SK-N-SH treated with all-trans-retinoic acid at 6 μM for 48 hours (cell line): ENCODE measurements at regions not wholly inside any gene's neighbourhood (a gene's known extent, or its start where the extent isn't known, plus 50 kb on each side); places are given as distances from the start of the nearest gene placed in this dataset.

Experiments used
- ATAC-seq: fragments of 200-7000 bp; cut with Tn5 transposase; 3 replicates; pipeline ENCODE4 v1.9.1; 2020; ENCODE audit warnings: mild to moderate bottlenecking, moderate library complexity
- ARNTL ChIP-seq: fragments of 450-650 bp; formaldehyde crosslinking; IDR thresholded peaks from 2 replicates; pipeline ENCODE4 v1.5.0; 2020; ENCODE audit warnings: low read depth, mild to moderate bottlenecking, moderate library complexity, borderline replicate concordance
- BACH2 ChIP-seq: fragments of 250-450 bp; sonication (Bioruptor Pico); IDR thresholded peaks from 2 replicates; pipeline ENCODE4 v1.9.0; 2021; ENCODE audit warnings: mild to moderate bottlenecking, borderline replicate concordance
- CREB5 ChIP-seq: fragments of 250-450 bp; sonication (Bioruptor Pico); IDR thresholded peaks from 2 replicates; pipeline ENCODE4 v1.5.1; 2020; ENCODE audit warnings: low read depth, mild to moderate bottlenecking, moderate library complexity
- CSDC2 ChIP-seq: fragments of 250-450 bp; sonication (Bioruptor Pico); IDR thresholded peaks from 2 replicates; pipeline ENCODE4 v1.5.0; 2020; ENCODE audit warnings: mild to moderate bottlenecking, moderate library complexity
- CSRNP3 ChIP-seq: fragments of 250-450 bp; sonication (Bioruptor Pico); IDR thresholded peaks from 2 replicates; pipeline ENCODE4 v1.5.1; 2021; ENCODE audit warnings: mild to moderate bottlenecking, moderate library complexity
- ESRRG ChIP-seq: fragments of 250-450 bp; sonication (Bioruptor Pico); IDR thresholded peaks from 2 replicates; pipeline ENCODE4 v1.6.1; 2021; ENCODE audit warnings: mild to moderate bottlenecking
- GLIS3 ChIP-seq: fragments of 250-450 bp; sonication (Bioruptor Pico); IDR thresholded peaks from 2 replicates; pipeline ENCODE4 v1.5.0; 2020; ENCODE audit warnings: mild to moderate bottlenecking, moderate library complexity
- ISL1 ChIP-seq: fragments of 250-450 bp; sonication (Bioruptor Pico); IDR thresholded peaks from 2 replicates; pipeline ENCODE4 v2.1.2; 2022; ENCODE audit warnings: mild to moderate bottlenecking, moderate library complexity
- OSR1 ChIP-seq: fragments of 250-450 bp; sonication (Bioruptor Pico); IDR thresholded peaks from 2 replicates; pipeline ENCODE4 v1.8.0; 2022; ENCODE audit warnings: moderate library complexity, mild to moderate bottlenecking, inconsistent platforms
- PATZ1 ChIP-seq: fragments of 250-450 bp; sonication (Bioruptor Pico); IDR thresholded peaks from 2 replicates; pipeline ENCODE4 v1.8.0; 2020; ENCODE audit warnings: mild to moderate bottlenecking, moderate library complexity, borderline replicate concordance
- POU6F1 ChIP-seq: fragments of 250-450 bp; sonication (Bioruptor Pico); IDR thresholded peaks from 2 replicates; pipeline ENCODE4 v1.8.0; 2021; ENCODE audit warnings: low read depth, mild to moderate bottlenecking, moderate library complexity, borderline replicate concordance
- PPARA ChIP-seq: fragments of 250-450 bp; sonication (Bioruptor Pico); IDR thresholded peaks from 2 replicates; pipeline ENCODE4 v1.5.0; 2020; ENCODE audit warnings: mild to moderate bottlenecking, borderline replicate concordance
- RARB ChIP-seq: fragments of 250-450 bp; sonication (Bioruptor Pico); IDR thresholded peaks from 2 replicates; pipeline ENCODE4 v1.8.0; 2021; ENCODE audit warnings: mild to moderate bottlenecking, moderate library complexity
- SNAI2 ChIP-seq: fragments of 250-450 bp; sonication (Bioruptor Pico); IDR thresholded peaks from 2 replicates; pipeline ENCODE4 v1.5.0; 2020; ENCODE audit warnings: mild to moderate bottlenecking, moderate library complexity
- TCF4 ChIP-seq: fragments of 250-450 bp; sonication (Bioruptor Pico); IDR thresholded peaks from 2 replicates; pipeline ENCODE4 v1.8.0; 2021; ENCODE audit warnings: mild to moderate bottlenecking, moderate library complexity, borderline replicate concordance
- TSHZ2 ChIP-seq: fragments of 250-450 bp; sonication (Bioruptor Pico); IDR thresholded peaks from 2 replicates; pipeline ENCODE4 v1.5.0; 2020; ENCODE audit warnings: mild to moderate bottlenecking, moderate library complexity
- ZC3H10 ChIP-seq: fragments of 250-450 bp; sonication (Bioruptor Pico); IDR thresholded peaks from 2 replicates; pipeline ENCODE4 v1.5.1; 2021; ENCODE audit warnings: mild to moderate bottlenecking, moderate library complexity
- ZFP3 ChIP-seq: fragments of 250-450 bp; sonication (Bioruptor Pico); IDR thresholded peaks from 2 replicates; pipeline ENCODE4 v1.5.0; 2020; ENCODE audit warnings: mild to moderate bottlenecking, moderate library complexity
- ZFP30 ChIP-seq: fragments of 450-650 bp; formaldehyde crosslinking; IDR thresholded peaks from 2 replicates; pipeline ENCODE4 v1.5.0; 2022; ENCODE audit warnings: mild to moderate bottlenecking, moderate library complexity
- ZNF565 ChIP-seq: fragments of 450-650 bp; formaldehyde crosslinking; conservative IDR thresholded peaks from 2 replicates; pipeline ENCODE4 v1.5.0; 2020; ENCODE audit warnings: low read depth, mild to moderate bottlenecking, moderate library complexity
- ZNF8 ChIP-seq: fragments of 450-650 bp; formaldehyde crosslinking; IDR thresholded peaks from 2 replicates; pipeline ENCODE4 v1.5.0; 2020; ENCODE audit warnings: mild to moderate bottlenecking, moderate library complexity

- ATAC-seq: no peak
- TF ChIP-seq CREB5 (CRISPR knock-in tag) (no peak), SNAI2 (no peak), BACH2 (no peak), OSR1 (no peak), ZNF8 (CRISPR knock-in tag) (no peak), ESRRG (CRISPR knock-in tag) (no peak), TCF4 (CRISPR knock-in tag) (no peak), PPARA (CRISPR knock-in tag) (no peak), CSRNP3 (CRISPR knock-in tag) (no peak), ISL1 (no peak)
Observed at GRCh38 chr12:42785944-42786343, 196.4 kb upstream of the PRICKLE1 start.

- ATAC-seq: no peak
- TF ChIP-seq CREB5 (CRISPR knock-in tag) (no peak), CSDC2 (CRISPR knock-in tag) (no peak), SNAI2 (no peak), POU6F1 (no peak), ZFP30 (no peak), ZNF8 (CRISPR knock-in tag) (no peak), CSRNP3 (CRISPR knock-in tag) (no peak), ZFP3 (CRISPR knock-in tag) (no peak), ISL1 (no peak), TCF4 (CRISPR knock-in tag) (no peak), PPARA (CRISPR knock-in tag) (no peak), ESRRG (CRISPR knock-in tag) (no peak), TSHZ2 (CRISPR knock-in tag) (no peak), ZNF565 (no peak), GLIS3 (no peak), RARB (CRISPR knock-in tag) (no peak), PATZ1 (no peak), ZC3H10 (CRISPR knock-in tag) (no peak), BACH2 (no peak), ARNTL (no peak)
Observed at GRCh38 chr12:42780671-42781070, 191.1 kb upstream of the PRICKLE1 start.
